ENCODE measurements at regions not wholly inside any gene's neighbourhood (a gene's known extent, or its start where the extent isn't known, plus 50 kb on each side); places are given as distances from the start of the nearest gene placed in this dataset.

- H3K4me3 ChIP-seq (ENCODE audit: low read depth, poor library complexity, severe bottlenecking): no peak overlapping the region
- DNase-seq (ENCODE audit: low spot score in 2 of 2): peak in 1 of 2 donors; percentile 68
- intact Hi-C loops (cut with DNase I; ENCODE audit: low total_unique reads): no loop called here
- no peak for TF ChIP-seq POLR2A (IDR thresholded peaks at IDR 0.05)
- TF ChIP-seq, protein P1, sequence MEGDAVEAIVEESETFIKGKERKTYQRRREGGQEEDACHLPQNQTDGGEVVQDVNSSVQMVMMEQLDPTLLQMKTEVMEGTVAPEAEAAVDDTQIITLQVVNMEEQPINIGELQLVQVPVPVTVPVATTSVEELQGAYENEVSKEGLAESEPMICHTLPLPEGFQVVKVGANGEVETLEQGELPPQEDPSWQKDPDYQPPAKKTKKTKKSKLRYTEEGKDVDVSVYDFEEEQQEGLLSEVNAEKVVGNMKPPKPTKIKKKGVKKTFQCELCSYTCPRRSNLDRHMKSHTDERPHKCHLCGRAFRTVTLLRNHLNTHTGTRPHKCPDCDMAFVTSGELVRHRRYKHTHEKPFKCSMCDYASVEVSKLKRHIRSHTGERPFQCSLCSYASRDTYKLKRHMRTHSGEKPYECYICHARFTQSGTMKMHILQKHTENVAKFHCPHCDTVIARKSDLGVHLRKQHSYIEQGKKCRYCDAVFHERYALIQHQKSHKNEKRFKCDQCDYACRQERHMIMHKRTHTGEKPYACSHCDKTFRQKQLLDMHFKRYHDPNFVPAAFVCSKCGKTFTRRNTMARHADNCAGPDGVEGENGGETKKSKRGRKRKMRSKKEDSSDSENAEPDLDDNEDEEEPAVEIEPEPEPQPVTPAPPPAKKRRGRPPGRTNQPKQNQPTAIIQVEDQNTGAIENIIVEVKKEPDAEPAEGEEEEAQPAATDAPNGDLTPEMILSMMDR (IDR thresholded peaks at IDR 0.05): no peak
- WGBS, 2 donors: 83 to 90% methylated on average over 13 of the region's 13 CpGs
Observed at GRCh38 chr5:6262651-6263363, 115.5 kb downstream of the MED10 start.

DNA sequence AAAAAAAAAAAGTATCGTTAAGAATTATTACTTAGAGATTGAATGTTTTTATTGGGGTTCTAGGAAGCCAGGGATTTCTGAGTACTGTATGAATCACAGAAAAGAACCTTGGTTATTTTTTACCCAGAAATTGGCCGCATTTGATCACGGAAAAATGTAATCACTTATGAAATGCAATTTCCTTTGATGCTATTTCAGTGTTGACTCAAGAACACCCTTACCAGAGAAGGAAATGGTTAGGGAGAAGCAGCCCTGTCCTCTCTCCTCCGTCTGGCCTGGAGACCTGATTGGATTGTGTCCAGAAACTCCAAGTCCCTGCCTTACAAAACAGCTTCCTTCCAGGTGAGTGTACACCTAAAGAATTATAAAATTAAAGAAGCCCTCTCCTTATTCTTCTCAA is 116.7 kb downstream of the MED10 start:
- TF ChIP-seq, protein P1 (IDR thresholded peaks at IDR 0.05): no peak
- TF ChIP-seq POLR2A (IDR thresholded peaks at IDR 0.05): no peak
- no peak overlapping the region for H3K4me3 ChIP-seq (ENCODE audit: low read depth, poor library complexity, severe bottlenecking)
- 15 to 18% methylated on average over 4 of the region's 4 CpGs for WGBS, 2 donors
- intact Hi-C loops (cut with DNase I; ENCODE audit: low total_unique reads): no loop called here
- DNase-seq (ENCODE audit: low spot score in 2 of 2): no peak

DNA sequence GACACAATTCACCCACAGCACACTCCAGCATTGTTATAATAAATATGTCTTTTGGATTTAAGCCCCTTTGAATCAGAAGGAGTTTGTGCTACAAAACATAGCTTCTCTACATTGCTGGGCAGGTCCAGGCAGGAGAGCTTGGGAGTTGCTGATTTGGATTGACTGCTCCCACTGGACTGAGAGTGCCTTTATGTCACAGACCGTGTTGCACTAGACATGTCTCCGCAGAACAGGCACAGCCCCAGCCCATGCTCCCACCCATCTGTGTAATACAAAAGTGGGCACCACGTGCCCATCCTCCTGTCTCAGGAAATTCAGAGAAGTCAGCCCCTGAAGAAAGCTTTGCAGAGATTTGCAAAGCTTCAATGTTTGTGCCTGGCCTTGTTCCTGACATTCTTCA is 117.1 kb downstream of the MED10 start:
- intact Hi-C loops (cut with DNase I; ENCODE audit: low total_unique reads): no loop called here
- peak in 1 of 2 donors; percentile 81 for DNase-seq (ENCODE audit: low spot score in 2 of 2)
- 19 to 24% methylated on average over 3 of the region's 3 CpGs for WGBS, 2 donors
- H3K4me3 ChIP-seq (ENCODE audit: low read depth, poor library complexity, severe bottlenecking): no peak overlapping the region
- TF ChIP-seq POLR2A (IDR thresholded peaks at IDR 0.05): no peak
- TF ChIP-seq, protein P1 (IDR thresholded peaks at IDR 0.05): no peak

- no peak for DNase-seq (ENCODE audit: low spot score in 2 of 2)
- 45 to 49% methylated on average over 3 of the region's 3 CpGs for WGBS, 2 donors
- no peak overlapping the region for H3K4me3 ChIP-seq (ENCODE audit: low read depth, poor library complexity, severe bottlenecking)
- no peak for TF ChIP-seq POLR2A (IDR thresholded peaks at IDR 0.05)
- TF ChIP-seq, protein P1 (IDR thresholded peaks at IDR 0.05): no peak
- intact Hi-C loops (cut with DNase I; ENCODE audit: low total_unique reads): no loop called here
Observed at GRCh38 chr5:6260846-6261245, 117.5 kb downstream of the MED10 start.

- no peak overlapping the region for H3K4me3 ChIP-seq (ENCODE audit: low read depth, poor library complexity, severe bottlenecking)
- TF ChIP-seq, protein P1 (IDR thresholded peaks at IDR 0.05): no peak
- no peak for TF ChIP-seq POLR2A (IDR thresholded peaks at IDR 0.05)
- WGBS, 2 donors: 70 to 89% methylated on average over 3 of the region's 3 CpGs
- peak in 1 of 2 donors; percentile 26 for DNase-seq (ENCODE audit: low spot score in 2 of 2)
- intact Hi-C loops (cut with DNase I; ENCODE audit: low total_unique reads): no loop called here
Observed at GRCh38 chr5:6256901-6257300, 121.4 kb downstream of the MED10 start.

GRCh38 chr5:6255956-6256355 is 122.4 kb downstream of the MED10 start:
- H3K4me3 ChIP-seq (ENCODE audit: low read depth, poor library complexity, severe bottlenecking): no peak overlapping the region
- intact Hi-C loops (cut with DNase I; ENCODE audit: low total_unique reads): no loop called here
- WGBS, 2 donors: 52 to 79% methylated on average over 2 of the region's 2 CpGs
- TF ChIP-seq POLR2A (IDR thresholded peaks at IDR 0.05): no peak
- TF ChIP-seq, protein P1 (IDR thresholded peaks at IDR 0.05): no peak
- peak in 1 of 2 donors; percentile 50 for DNase-seq (ENCODE audit: low spot score in 2 of 2)
